ENCODE measurements at regions not wholly inside any gene's neighbourhood (a gene's known extent, or its start where the extent isn't known, plus 50 kb on each side); places are given as distances from the start of the nearest gene placed in this dataset.

GRCh38 chr3:44125246-44125645 lies 116.4 kb upstream of the TOPAZ1 start:
- no peak overlapping the region for H3K4me2 ChIP-seq (ENCODE audit: low read length)
- no peaks in the 10 kb centered on the region for H3K36me3 ChIP-seq (ENCODE audit: insufficient read depth, low read length)
- no peak overlapping the region for H2AFZ ChIP-seq (ENCODE audit: low read length)
- no peaks in the 10 kb centered on the region; the same call in 1 of the 2 replicates for H3K27me3 ChIP-seq (ENCODE audit: insufficient read depth, low read length)
- no peak overlapping the region for H3K4me3 ChIP-seq (ENCODE audit: low read depth, low read length, poor library complexity, severe bottlenecking)
- H3K4me1 ChIP-seq (ENCODE audit: insufficient read depth, low read length, severe bottlenecking) = no peaks in the 10 kb centered on the region
- H3K9ac ChIP-seq (ENCODE audit: low read length) = no peak overlapping the region
- TF ChIP-seq EZH2 (IDR thresholded peaks at IDR 0.05; ENCODE audit: borderline replicate concordance, low read length) (no peak), CTCF (IDR thresholded peaks at IDR 0.05; ENCODE audit: low read length) (no peak)
- H3K9me2 ChIP-seq (ENCODE audit: low read depth, low read length) = no peaks in the 10 kb centered on the region
- no peaks in the 10 kb centered on the region for H4K20me1 ChIP-seq (ENCODE audit: insufficient read depth, low read length)
- no peaks in the 10 kb centered on the region for H3F3A ChIP-seq (ENCODE audit: insufficient read depth, low read length)
- no peak overlapping the region for H3K27ac ChIP-seq (ENCODE audit: low read depth, low read length, poor library complexity, severe bottlenecking)
- H3K9me3 ChIP-seq (ENCODE audit: low read length) = no peaks in the 10 kb centered on the region
- H3K79me2 ChIP-seq (ENCODE audit: insufficient read depth, low read length) = no peaks in the 10 kb centered on the region

- no peaks in the 10 kb centered on the region for H4K20me1 ChIP-seq (ENCODE audit: insufficient read depth, low read length)
- H3K9ac ChIP-seq (ENCODE audit: low read length) = no peak overlapping the region
- no peaks in the 10 kb centered on the region for H3K36me3 ChIP-seq (ENCODE audit: insufficient read depth, low read length)
- H3K27ac ChIP-seq (ENCODE audit: low read depth, low read length, poor library complexity, severe bottlenecking) = no peak overlapping the region
- H3K4me1 ChIP-seq (ENCODE audit: insufficient read depth, low read length, severe bottlenecking) = no peaks in the 10 kb centered on the region
- no peaks in the 10 kb centered on the region for H3K79me2 ChIP-seq (ENCODE audit: insufficient read depth, low read length)
- no peak overlapping the region for H2AFZ ChIP-seq (ENCODE audit: low read length)
- H3K4me3 ChIP-seq (ENCODE audit: low read depth, low read length, poor library complexity, severe bottlenecking) = no peak overlapping the region
- no peak overlapping the region for H3K4me2 ChIP-seq (ENCODE audit: low read length)
- no peaks in the 10 kb centered on the region; the same call in 1 of the 2 replicates for H3K27me3 ChIP-seq (ENCODE audit: insufficient read depth, low read length)
- no peaks in the 10 kb centered on the region for H3F3A ChIP-seq (ENCODE audit: insufficient read depth, low read length)
- TF ChIP-seq EZH2 (IDR thresholded peaks at IDR 0.05; ENCODE audit: borderline replicate concordance, low read length) (no peak), CTCF (IDR thresholded peaks at IDR 0.05; ENCODE audit: low read length) (no peak)
- H3K9me3 ChIP-seq (ENCODE audit: low read length) = no peaks in the 10 kb centered on the region
- no peaks in the 10 kb centered on the region for H3K9me2 ChIP-seq (ENCODE audit: low read depth, low read length)
Measured at GRCh38 chr3:44125882-44126281, 115.8 kb upstream of the TOPAZ1 start.

GRCh38 chr3:44128057-44128775 lies 113.5 kb upstream of the TOPAZ1 start:
- H2AFZ ChIP-seq (ENCODE audit: low read length) = no peak overlapping the region
- no peaks in the 10 kb centered on the region for H3K36me3 ChIP-seq (ENCODE audit: insufficient read depth, low read length)
- no peaks in the 10 kb centered on the region for H3F3A ChIP-seq (ENCODE audit: insufficient read depth, low read length)
- no peak overlapping the region for H3K27ac ChIP-seq (ENCODE audit: low read depth, low read length, poor library complexity, severe bottlenecking)
- no peaks in the 10 kb centered on the region; the same call in 1 of the 2 replicates for H3K27me3 ChIP-seq (ENCODE audit: insufficient read depth, low read length)
- H3K4me1 ChIP-seq (ENCODE audit: insufficient read depth, low read length, severe bottlenecking) = no peaks in the 10 kb centered on the region
- no peak overlapping the region for H3K4me2 ChIP-seq (ENCODE audit: low read length)
- H3K9me3 ChIP-seq (ENCODE audit: low read length) = no peaks in the 10 kb centered on the region
- no peaks in the 10 kb centered on the region for H3K79me2 ChIP-seq (ENCODE audit: insufficient read depth, low read length)
- H3K9ac ChIP-seq (ENCODE audit: low read length) = no peak overlapping the region
- H3K9me2 ChIP-seq (ENCODE audit: low read depth, low read length) = no peaks in the 10 kb centered on the region
- no peak for TF ChIP-seq CTCF (IDR thresholded peaks at IDR 0.05; ENCODE audit: low read length)
- TF ChIP-seq EZH2 (IDR thresholded peaks at IDR 0.05; ENCODE audit: borderline replicate concordance, low read length) = no peak
- no peak overlapping the region for H3K4me3 ChIP-seq (ENCODE audit: low read depth, low read length, poor library complexity, severe bottlenecking)
- no peaks in the 10 kb centered on the region for H4K20me1 ChIP-seq (ENCODE audit: insufficient read depth, low read length)
